HG03342 (cell line): ENCODE measurements at regions not wholly inside any gene's neighbourhood (a gene's known extent, or its start where the extent isn't known, plus 50 kb on each side); places are given as distances from the start of the nearest gene placed in this dataset.
"Not testable (repeated sequence)": the region's sequence is repeated elsewhere in the genome, so short reads cannot be mapped to it uniquely, and the experiment has no call there.

Experiments used
- ATAC-seq: cut with Tn5 transposase; IDR thresholded peaks from one replicate; pipeline ENCODE4 v1.9.1; 2021; ENCODE audit warnings: mild to moderate bottlenecking, moderate library complexity; ENCODE audit not compliant: unreplicated experiment

DNA sequence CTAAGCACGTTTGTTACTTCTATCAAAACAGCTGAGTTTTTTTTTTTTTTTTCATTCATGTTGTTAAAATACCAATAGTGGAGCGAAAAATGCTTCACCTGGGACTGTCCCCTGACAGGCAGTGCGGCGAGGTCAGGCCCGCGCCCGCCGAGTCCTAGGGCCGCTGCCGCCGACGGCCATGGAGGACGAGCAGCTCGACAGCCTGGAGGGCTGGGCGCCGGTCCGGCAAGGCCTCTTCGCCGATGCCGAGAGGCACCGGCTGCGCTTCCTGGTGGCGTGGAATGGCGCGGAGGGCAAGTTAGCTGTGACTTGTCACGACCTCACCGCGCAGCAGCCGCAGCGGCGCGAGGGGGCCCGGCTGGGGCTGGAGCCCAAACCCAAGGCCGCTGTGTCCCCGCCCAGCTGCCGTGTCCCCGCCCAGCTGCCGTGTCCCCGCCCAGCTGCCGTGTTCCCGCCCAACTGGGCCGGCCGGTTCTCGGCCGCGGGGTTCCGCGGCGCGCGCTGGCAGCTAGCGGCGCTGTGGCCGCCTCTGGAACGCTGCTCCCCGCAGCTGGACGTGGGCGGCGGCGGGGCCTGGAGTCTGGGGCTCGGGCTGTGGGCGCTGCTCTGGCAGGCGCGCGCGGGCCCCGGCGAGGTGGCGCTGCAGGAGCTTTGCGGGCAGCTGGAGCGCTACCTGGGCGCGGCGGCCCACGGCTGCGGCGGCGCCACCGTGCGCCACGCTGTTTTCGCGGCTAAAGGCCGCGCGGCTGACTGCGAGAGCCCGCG lies 56.7 kb upstream of the GOLGA8R start:
- peak; percentile 95 for ATAC-seq

DNA sequence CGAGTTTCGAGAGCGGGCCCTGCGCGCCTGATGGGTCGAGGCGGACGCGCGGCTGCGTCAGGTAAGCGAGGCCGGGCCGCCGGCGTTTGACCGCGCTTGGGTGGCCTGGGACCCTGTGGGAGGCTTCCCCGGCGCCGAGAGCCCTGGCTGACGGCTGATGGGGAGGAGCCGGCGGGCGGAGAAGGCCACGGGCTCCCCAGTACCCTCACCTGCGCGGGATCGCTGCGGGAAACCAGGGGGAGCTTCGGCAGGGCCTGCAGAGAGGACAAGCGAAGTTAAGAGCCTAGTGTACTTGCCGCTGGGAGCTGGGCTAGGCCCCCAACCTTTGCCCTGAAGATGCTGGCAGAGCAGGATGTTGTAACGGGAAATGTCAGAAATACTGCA lies 57.3 kb upstream of the GOLGA8R start:
- not testable (repeated sequence) for ATAC-seq

DNA sequence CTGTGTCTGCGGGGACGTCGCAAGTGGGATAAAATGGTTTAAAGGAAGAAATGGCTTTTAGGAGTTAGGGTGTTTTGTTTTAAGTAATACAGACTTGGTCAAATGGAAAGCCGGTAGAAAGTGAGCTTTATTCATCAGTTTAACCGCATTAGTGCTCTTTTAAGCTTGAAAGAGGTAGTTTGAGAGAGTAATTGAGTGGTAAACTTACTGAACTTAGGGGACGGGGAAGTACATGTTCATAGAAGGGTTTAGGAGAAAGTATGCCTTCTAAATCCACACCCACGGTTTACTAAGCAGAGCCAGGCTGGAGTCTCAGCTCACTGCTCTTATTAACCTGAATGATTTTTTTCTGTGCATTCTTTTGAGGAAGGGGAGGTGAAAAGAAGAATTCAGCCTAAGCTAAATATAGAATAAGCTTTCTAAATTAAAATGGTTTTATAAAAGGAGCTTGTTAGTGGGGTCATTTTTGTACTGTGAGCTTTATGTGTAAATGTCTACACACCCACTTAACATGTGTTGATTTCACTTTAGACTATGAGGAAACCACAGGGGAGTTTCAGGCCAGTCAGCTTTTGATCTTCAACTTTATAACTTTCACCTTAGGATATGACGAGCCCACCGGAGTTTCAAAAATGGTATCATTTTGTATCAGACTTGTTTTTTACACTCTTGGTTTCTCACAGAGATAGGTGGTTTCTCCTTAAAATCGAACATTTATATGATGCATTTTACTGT lies 57.9 kb upstream of the GOLGA8R start:
- ATAC-seq, result not testable (repeated sequence)

DNA sequence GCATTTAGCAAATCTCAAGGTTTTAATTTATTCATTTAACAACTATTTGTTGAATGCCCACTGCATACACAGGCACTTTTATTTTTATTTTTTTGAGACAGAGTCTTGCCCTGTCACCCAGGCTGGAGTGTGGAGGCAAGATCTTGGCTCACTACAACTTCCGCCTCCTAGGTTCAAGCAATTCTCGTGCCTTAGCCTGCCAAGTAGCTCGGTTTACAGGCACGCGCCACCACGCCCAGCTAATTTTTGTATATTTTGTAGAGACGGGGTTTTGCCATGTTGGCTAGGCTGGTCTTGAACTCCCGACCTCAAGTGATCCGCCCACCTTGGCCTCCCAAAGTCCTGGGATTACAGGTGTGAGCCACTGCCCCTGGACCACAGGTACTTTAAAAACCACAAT lies 67.0 kb upstream of the GOLGA8Q start:
- not testable (repeated sequence) for ATAC-seq

DNA sequence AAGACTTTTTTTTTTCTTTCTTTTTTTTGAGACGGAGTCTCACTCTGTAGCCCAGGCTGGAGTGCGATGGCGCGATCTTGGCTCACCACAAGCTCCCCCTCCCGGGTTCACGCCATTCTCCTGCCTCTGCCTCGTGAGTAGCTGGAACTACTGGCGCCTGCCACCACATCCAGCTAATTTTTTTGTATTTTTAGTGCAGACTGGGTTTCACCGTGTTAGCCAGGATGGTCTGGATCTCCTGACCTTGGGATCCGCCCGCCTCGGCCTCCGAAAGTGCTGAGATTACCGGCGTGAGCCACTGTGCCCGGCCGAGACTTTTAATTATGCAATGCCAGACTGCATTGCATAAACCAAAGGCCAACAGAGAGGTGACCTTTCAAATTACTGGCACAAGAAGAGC lies 62.6 kb upstream of the GOLGA8Q start:
- ATAC-seq, result not testable (repeated sequence)

DNA sequence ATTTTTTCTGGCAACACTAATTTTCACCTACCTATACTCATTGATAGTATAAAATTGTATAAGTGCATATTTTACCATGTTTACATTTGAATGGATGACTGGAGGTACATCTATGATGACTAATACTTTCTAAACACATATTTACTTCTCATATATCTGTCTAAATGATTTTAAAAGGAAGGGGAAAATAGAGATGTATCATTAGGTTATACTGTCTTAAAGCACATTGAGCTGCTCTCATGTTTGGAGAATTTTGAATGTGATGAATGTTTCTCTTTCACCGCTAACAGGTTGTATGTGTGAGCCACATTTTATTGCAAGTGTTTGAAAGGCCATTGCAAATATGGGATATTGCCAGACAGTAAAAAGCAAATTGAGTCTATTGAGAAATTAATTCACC lies 61.5 kb upstream of the GOLGA8Q start:
- not testable (repeated sequence) for ATAC-seq

DNA sequence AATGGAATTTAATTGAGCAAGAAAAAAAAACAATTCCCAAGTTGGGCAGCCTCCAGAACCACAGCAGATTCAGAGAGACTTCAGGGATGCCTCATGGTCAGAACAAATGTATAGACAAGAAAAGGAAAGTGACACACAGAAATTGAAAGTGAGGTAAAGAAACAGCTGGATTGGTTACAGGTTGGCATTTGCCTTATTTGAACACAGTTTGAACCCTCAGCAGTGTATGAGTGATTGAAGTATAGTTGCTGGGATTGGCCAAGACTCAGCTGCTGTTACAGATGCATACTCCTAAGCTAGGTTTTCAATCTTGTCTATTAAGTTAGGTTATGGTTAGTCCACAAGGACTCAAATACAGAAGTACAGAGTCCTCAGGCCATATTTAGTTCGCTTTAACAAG lies 57.9 kb upstream of the GOLGA8Q start:
- not testable (repeated sequence) for ATAC-seq

DNA sequence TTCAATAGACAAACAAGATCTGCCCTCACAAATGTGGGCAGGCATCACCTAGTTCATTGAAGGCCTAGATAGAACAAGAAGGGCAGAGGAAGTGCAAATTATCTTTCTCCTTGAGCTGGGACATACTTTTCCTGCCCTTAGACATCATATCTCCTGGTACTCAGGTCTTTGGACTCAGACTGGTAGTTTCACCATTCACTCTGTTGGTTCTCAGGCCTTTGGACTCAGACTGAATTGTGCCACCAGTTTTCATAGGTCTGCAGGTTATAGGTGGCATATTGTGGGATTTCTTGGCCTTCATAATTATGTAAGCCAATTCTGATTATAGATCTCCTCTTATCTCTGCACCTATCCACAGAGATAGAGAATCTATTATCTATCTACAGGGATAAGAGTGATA lies 54.6 kb upstream of the GOLGA8Q start:
- not testable (repeated sequence) for ATAC-seq

DNA sequence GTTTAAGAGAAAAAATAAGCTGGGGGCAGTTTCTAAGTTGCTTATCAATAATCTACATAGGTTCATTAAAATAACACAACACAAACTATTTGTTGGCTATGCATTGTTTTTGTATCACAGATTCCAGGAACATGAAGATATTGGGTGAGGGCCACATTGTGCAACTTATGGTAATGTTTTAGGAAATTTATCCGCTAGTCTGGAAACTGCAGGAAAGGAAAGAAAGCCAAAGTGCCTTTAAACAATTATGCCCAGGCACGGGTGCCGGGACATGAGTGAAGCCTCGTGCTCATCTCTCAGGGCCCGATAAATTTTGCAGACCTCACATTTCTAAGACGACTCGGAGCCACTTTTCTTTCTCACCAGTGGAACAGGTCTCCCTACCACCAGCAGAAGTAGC lies 52.6 kb upstream of the GOLGA8Q start:
- ATAC-seq, result not testable (repeated sequence)

DNA sequence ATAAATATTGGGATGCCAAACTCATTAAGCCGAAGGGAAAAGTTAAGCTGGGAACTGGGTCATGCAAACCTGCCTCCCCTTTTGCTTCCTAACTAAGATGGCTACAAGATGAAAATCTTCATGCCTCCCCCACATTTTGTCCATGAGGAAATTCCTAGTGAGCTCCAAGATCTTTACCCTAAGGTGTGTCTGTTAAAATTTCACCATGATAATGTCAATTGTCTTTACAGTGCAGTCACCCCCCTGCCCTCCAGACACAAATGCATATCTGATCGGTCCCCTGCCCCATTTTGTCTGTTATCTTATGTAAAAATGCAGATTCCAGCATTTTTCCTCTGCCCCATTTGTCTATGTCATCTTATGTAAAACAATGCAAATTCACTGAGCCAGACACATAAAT lies 51.3 kb upstream of the GOLGA8Q start:
- not testable (repeated sequence) for ATAC-seq
